PC-9 (cell line): ENCODE measurements at regions not wholly inside any gene's neighbourhood (a gene's known extent, or its start where the extent isn't known, plus 50 kb on each side); places are given as distances from the start of the nearest gene placed in this dataset.

Source experiments
- EZH2 ChIP-seq: fragments of 200-600 bp; sonication (generic); IDR thresholded peaks from 2 replicates; pipeline ENCODE4 v1.8.0; 2017; ENCODE audit warnings: antibody characterized with exemption, low read depth
- TF ChIP-seq, protein P1 (sequence below): fragments of 200-600 bp; sonication (generic); conservative IDR thresholded peaks from 2 replicates; pipeline ENCODE4 v1.6.1; 2017; ENCODE audit warnings: mixed run types, antibody characterized with exemption, mild to moderate bottlenecking, moderate library complexity

DNA sequence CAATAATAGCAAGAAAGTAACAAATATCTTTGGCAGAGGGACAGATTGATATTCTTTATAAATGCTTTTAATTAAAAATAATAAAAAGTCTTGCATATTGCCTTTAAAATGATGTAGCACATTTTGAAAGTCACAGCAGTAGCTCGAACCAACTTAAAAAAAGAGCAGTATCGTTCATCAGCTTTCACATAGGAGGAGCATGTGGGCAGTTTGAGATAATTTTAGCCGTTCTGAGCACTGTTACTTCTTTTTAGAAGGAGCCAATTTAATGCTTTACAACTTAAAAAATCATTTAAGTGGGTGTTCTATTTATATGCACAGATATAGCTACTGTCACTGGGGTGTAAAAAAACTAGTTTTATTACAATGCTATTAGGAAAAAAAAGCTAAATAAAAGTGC is 622.7 kb upstream of the GBE1 start:
- TF ChIP-seq, protein P1, sequence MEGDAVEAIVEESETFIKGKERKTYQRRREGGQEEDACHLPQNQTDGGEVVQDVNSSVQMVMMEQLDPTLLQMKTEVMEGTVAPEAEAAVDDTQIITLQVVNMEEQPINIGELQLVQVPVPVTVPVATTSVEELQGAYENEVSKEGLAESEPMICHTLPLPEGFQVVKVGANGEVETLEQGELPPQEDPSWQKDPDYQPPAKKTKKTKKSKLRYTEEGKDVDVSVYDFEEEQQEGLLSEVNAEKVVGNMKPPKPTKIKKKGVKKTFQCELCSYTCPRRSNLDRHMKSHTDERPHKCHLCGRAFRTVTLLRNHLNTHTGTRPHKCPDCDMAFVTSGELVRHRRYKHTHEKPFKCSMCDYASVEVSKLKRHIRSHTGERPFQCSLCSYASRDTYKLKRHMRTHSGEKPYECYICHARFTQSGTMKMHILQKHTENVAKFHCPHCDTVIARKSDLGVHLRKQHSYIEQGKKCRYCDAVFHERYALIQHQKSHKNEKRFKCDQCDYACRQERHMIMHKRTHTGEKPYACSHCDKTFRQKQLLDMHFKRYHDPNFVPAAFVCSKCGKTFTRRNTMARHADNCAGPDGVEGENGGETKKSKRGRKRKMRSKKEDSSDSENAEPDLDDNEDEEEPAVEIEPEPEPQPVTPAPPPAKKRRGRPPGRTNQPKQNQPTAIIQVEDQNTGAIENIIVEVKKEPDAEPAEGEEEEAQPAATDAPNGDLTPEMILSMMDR = no peak
- no peak for TF ChIP-seq EZH2
